B cell (primary cell): ENCODE measurements at regions not wholly inside any gene's neighbourhood (a gene's known extent, or its start where the extent isn't known, plus 50 kb on each side); places are given as distances from the start of the nearest gene placed in this dataset.

ENCODE experiments used
- ATAC-seq: fragments of 200-7000 bp; cut with Tn5 transposase; one replicate; pipeline ENCODE4 v1.10.0; 2021; ENCODE audit warnings: low read depth, mild to moderate bottlenecking, moderate number of reproducible peaks, moderate library complexity
- CTCF ChIA-PET: fragments of 350-600 bp; sonication (Branson Sonifier 250); formaldehyde crosslinking; loops from one replicate; lab custom pipeline; 2021; ENCODE audit warnings: antibody characterized with exemption, inconsistent platforms; lab: Charles Lee
- POLR2A ChIA-PET: fragments of 350-600 bp; sonication (Branson Sonifier 250); formaldehyde crosslinking; loops from one replicate; lab custom pipeline; 2021; ENCODE audit warnings: antibody characterized with exemption; lab: Charles Lee
- DNase-seq: peaks from one replicate; pipeline ENCODE4 v3.0.0; 2013
- H2AFZ ChIP-seq: 2 replicates; pipeline ENCODE4 v1.6.1; 2012; ENCODE audit warnings: mild to moderate bottlenecking, low read depth, low read length; ENCODE audit not compliant: insufficient read depth, poor library complexity, severe bottlenecking
- H3K27ac ChIP-seq, 2 donors: 1 replicate in 1 of 2; 2 replicates in 1 of 2; pipeline ENCODE4 v1.5.1; 2012 to 2013; ENCODE audit warnings: low read length in 2 of 2, mild to moderate bottlenecking in 2 of 2, moderate library complexity in 1 of 2
- H3K27me3 ChIP-seq, 4 experiments: fragments of 200-600 bp in 1 of 4; sonication (generic) in 1 of 4; replicated peaks in 1 of 4; 1 replicate in 2 of 4; 2 replicates in 2 of 4; pipeline versions ENCODE4 v1.6.1 to v1.7.0; 2013 to 2016; ENCODE audit warnings: low read length in 3 of 4, mild to moderate bottlenecking in 2 of 4, mixed read lengths in 1 of 4, moderate library complexity in 1 of 4; ENCODE audit not compliant: insufficient read depth in 4 of 4, control insufficient read depth in 3 of 4; ENCODE audit errors: control extremely low read depth in 1 of 4
- H3K36me3 ChIP-seq, 2 experiments: replicated peaks in 1 of 2; 1 replicate in 1 of 2; 2 replicates in 1 of 2; pipeline versions ENCODE4 v1.6.1 to v1.7.1; 2013; ENCODE audit warnings: low read length in 1 of 2; ENCODE audit not compliant: insufficient read depth in 2 of 2, control insufficient read depth in 1 of 2; ENCODE audit errors: control extremely low read depth in 1 of 2, extremely low read depth in 1 of 2
- H3K4me1 ChIP-seq, 2 donors: fragments of 200-600 bp in 1 of 2; sonication (generic) in 1 of 2; 1 replicate in 1 of 2; 2 replicates in 1 of 2; pipeline versions ENCODE4 v1.5.1 to v1.6.1; 2013 to 2017; ENCODE audit warnings: low read length in 2 of 2; ENCODE audit not compliant: control insufficient read depth in 2 of 2, insufficient read depth in 2 of 2
- H3K4me2 ChIP-seq: replicated peaks from 2 replicates; pipeline ENCODE3; 2012; ENCODE audit warnings: mild to moderate bottlenecking, low read depth, low read length; ENCODE audit not compliant: poor library complexity, severe bottlenecking
- H3K4me3 ChIP-seq, 5 experiments: fragments of 200-600 bp in 1 of 5; sonication (generic) in 1 of 5; 1 replicate in 3 of 5; 2 replicates in 2 of 5; pipeline versions ENCODE4 v1.5.1 to v1.7.0; 2011 to 2016; ENCODE audit warnings: low read length in 4 of 5, mild to moderate bottlenecking in 4 of 5, low read depth in 2 of 5, control low read depth in 1 of 5, moderate library complexity in 1 of 5; ENCODE audit not compliant: insufficient read depth in 1 of 5; ENCODE audit errors: control extremely low read depth in 1 of 5, extremely low read depth in 1 of 5
- H3K79me2 ChIP-seq: fragments of 200-600 bp; sonication (generic); one replicate; pipeline ENCODE4 v1.6.0; 2016; ENCODE audit warnings: low read length; ENCODE audit not compliant: control insufficient read depth, insufficient read depth
- H3K9ac ChIP-seq: fragments of 200-600 bp; sonication (generic); 2 replicates; pipeline ENCODE4 v1.6.1; 2017; ENCODE audit warnings: mild to moderate bottlenecking, low read length, moderate library complexity
- H3K9me3 ChIP-seq, 3 donors: one replicate each; pipeline versions ENCODE4 v1.6.1 to v1.7.1; 2013; ENCODE audit warnings: low read length in 2 of 3; ENCODE audit not compliant: control insufficient read depth in 2 of 3, insufficient read depth in 1 of 3; ENCODE audit errors: control extremely low read depth in 1 of 3
- H4K20me1 ChIP-seq: 2 replicates; pipeline ENCODE4 v1.6.0; 2012; ENCODE audit warnings: mild to moderate bottlenecking, low read length; ENCODE audit not compliant: insufficient read depth, control insufficient read depth, poor library complexity, severe bottlenecking
- H3K27ac Mint-ChIP-seq: one replicate; pipeline ENCODE4 v1.8.0; 2021; ENCODE audit warnings: mixed read lengths
- H3K27me3 Mint-ChIP-seq: one replicate; pipeline ENCODE4 v1.8.0; 2021; ENCODE audit warnings: mixed read lengths
- H3K4me1 Mint-ChIP-seq: one replicate; pipeline ENCODE4 v1.8.0; 2021; ENCODE audit warnings: mixed read lengths
- H3K4me3 Mint-ChIP-seq: one replicate; pipeline ENCODE4 v1.8.0; 2021; ENCODE audit warnings: mixed read lengths
- H3K9me3 Mint-ChIP-seq: one replicate; pipeline ENCODE4 v1.8.0; 2022; ENCODE audit warnings: mixed read lengths; ENCODE audit not compliant: insufficient read depth
- EZH2 ChIP-seq: IDR thresholded peaks from 2 replicates; pipeline ENCODE4 v1.6.1; 2012; ENCODE audit warnings: borderline replicate concordance, low read depth, mild to moderate bottlenecking, moderate library complexity, low read length; ENCODE audit not compliant: insufficient read depth, poor library complexity, severe bottlenecking
- WGBS: methylation state at CpG from one replicate; pipeline ENCODE4 v1.1.5; 2013; ENCODE audit warnings: missing lambda C conversion rate; ENCODE audit not compliant: insufficient coverage; 5-methylcytosine and 5-hydroxymethylcytosine counted together
- intact Hi-C: fragments of 100-400 bp; cut with micrococcal nuclease; formaldehyde crosslinking; loops from one replicate; pipeline ENCODE4 v1.10.0; 2022
- TF ChIP-seq, protein P1 (sequence below): fragments of 200-600 bp; IDR thresholded peaks from one replicate; pipeline ENCODE4 v1.8.0; 2022; ENCODE audit warnings: antibody characterized with exemption, mild to moderate bottlenecking

GRCh38 chr5:40273936-40274335 is 405.8 kb upstream of the PTGER4 start:
- ATAC-seq = no peak
- H2AFZ ChIP-seq = no peak overlapping the region
- DNase-seq = no peak
- H3K27me3 Mint-ChIP-seq = no peaks in the 10 kb centered on the region
- no peaks in the 10 kb centered on the region for H3K27me3 ChIP-seq
- no peak overlapping the region for H3K27ac ChIP-seq
- no peaks in the 10 kb centered on the region for H3K79me2 ChIP-seq
- no peak overlapping the region for H3K4me2 ChIP-seq
- H3K4me3 Mint-ChIP-seq = no peak overlapping the region
- ChIA-PET POLR2A (no interaction called here), CTCF (no interaction called here)
- peaks cover 0 to 5% of the 10 kb centered on the region in 2 donors for H3K4me1 ChIP-seq
- H3K4me3 ChIP-seq = no peak overlapping the region
- intact Hi-C loops = no loop called here
- no peaks in the 10 kb centered on the region for H3K9me3 Mint-ChIP-seq
- H3K27ac Mint-ChIP-seq = no peak overlapping the region
- peaks cover 26% of the 10 kb centered on the region for H3K4me1 Mint-ChIP-seq
- no peaks in the 10 kb centered on the region for H3K9me3 ChIP-seq
- WGBS = no CpG with 5 or more reads among the region's 1 CpG
- no peaks in the 10 kb centered on the region for H3K36me3 ChIP-seq
- no peak overlapping the region for H3K9ac ChIP-seq
- H4K20me1 ChIP-seq = no peaks in the 10 kb centered on the region
- no peak for TF ChIP-seq EZH2
- TF ChIP-seq, protein P1, sequence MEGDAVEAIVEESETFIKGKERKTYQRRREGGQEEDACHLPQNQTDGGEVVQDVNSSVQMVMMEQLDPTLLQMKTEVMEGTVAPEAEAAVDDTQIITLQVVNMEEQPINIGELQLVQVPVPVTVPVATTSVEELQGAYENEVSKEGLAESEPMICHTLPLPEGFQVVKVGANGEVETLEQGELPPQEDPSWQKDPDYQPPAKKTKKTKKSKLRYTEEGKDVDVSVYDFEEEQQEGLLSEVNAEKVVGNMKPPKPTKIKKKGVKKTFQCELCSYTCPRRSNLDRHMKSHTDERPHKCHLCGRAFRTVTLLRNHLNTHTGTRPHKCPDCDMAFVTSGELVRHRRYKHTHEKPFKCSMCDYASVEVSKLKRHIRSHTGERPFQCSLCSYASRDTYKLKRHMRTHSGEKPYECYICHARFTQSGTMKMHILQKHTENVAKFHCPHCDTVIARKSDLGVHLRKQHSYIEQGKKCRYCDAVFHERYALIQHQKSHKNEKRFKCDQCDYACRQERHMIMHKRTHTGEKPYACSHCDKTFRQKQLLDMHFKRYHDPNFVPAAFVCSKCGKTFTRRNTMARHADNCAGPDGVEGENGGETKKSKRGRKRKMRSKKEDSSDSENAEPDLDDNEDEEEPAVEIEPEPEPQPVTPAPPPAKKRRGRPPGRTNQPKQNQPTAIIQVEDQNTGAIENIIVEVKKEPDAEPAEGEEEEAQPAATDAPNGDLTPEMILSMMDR = no peak

DNA sequence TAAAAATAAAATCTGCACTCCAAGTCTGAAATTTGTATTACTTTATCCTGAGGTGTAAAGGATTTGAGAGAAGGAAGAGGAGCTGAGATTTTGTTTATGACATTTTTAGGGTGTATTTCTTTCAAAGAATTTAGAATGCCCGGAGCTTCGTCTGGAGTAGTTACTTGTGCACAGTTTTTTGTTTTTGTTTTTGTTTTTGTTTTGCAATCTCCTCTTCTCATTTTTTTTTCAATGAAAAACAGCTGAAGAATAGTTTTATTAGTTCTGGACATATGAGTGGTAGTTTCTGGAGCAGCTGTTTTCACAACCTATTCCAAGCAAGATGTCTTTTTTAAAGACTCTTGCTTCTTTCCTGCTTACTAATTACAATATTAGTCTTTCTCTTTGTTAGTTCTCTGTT is 408.2 kb upstream of the PTGER4 start:
- POLR2A ChIA-PET = no interaction called here
- TF ChIP-seq, protein P1 = no peak
- no peak for ATAC-seq
- no peak overlapping the region for H3K27ac Mint-ChIP-seq
- DNase-seq = no peak
- H3K36me3 ChIP-seq = no peaks in the 10 kb centered on the region
- intact Hi-C loops = no loop called here
- 100% methylated on average over 1 of the region's 2 CpGs for WGBS
- no peak overlapping the region for H3K4me3 ChIP-seq
- no peaks in the 10 kb centered on the region for H3K9me3 Mint-ChIP-seq
- H3K9me3 ChIP-seq = no peaks in the 10 kb centered on the region
- H3K27me3 Mint-ChIP-seq = no peaks in the 10 kb centered on the region
- no peaks in the 10 kb centered on the region for H3K4me1 ChIP-seq
- H2AFZ ChIP-seq = no peak overlapping the region
- no peak overlapping the region for H3K9ac ChIP-seq
- H3K79me2 ChIP-seq = no peaks in the 10 kb centered on the region
- H3K4me1 Mint-ChIP-seq = peaks cover 13% of the 10 kb centered on the region
- H3K27me3 ChIP-seq = no peaks in the 10 kb centered on the region
- H3K27ac ChIP-seq = no peak overlapping the region
- CTCF ChIA-PET = no interaction called here
- no peak overlapping the region for H3K4me3 Mint-ChIP-seq
- H3K4me2 ChIP-seq = no peak overlapping the region
- H4K20me1 ChIP-seq = no peaks in the 10 kb centered on the region
